GM11168 (cell line): ENCODE measurements at regions not wholly inside any gene's neighbourhood (a gene's known extent, or its start where the extent isn't known, plus 50 kb on each side); places are given as distances from the start of the nearest gene placed in this dataset.
"Not testable (repeated sequence)": the region's sequence is repeated elsewhere in the genome, so short reads cannot be mapped to it uniquely, and the experiment has no call there.

Experiments used
- in situ Hi-C: fragments of 300-500 bp; cut with MboI; formaldehyde crosslinking; loops from one replicate; pipeline ENCODE4 v1.12.0; 2022; ENCODE audit warnings: low sequenced_read_pairs; ENCODE audit not compliant: unreplicated experiment

GRCh38 chr11:122214080-122214479, 98.1 kb upstream of the BLID start:
- in situ Hi-C loops = loop anchor here (10.0 kb wide), 1 partner anchor 291 kb away; no protein-coding TSS in a partner anchor

DNA sequence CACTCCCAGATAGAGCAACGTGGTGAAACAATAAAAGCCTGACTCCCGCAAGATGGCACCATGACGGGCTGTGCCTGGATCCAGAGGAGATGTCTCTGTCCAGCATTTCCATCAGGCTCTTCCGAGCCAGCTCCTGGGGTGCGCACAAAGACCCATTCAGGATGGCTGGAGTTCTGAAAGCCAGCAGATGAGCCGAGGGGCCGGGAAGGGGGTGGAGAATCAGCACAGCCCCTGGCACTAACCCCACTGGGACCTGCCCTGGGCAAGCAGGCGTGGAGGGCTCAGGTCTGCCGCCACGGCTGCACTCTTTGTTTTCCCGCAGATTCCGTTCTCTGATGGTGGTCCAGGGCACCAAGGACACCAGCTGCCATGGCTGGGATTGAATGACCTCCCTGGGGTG, 97.2 kb upstream of the BLID start:
- in situ Hi-C loops = loop anchor here (10.0 kb wide), 1 partner anchor 292 kb away; no protein-coding TSS in a partner anchor

DNA sequence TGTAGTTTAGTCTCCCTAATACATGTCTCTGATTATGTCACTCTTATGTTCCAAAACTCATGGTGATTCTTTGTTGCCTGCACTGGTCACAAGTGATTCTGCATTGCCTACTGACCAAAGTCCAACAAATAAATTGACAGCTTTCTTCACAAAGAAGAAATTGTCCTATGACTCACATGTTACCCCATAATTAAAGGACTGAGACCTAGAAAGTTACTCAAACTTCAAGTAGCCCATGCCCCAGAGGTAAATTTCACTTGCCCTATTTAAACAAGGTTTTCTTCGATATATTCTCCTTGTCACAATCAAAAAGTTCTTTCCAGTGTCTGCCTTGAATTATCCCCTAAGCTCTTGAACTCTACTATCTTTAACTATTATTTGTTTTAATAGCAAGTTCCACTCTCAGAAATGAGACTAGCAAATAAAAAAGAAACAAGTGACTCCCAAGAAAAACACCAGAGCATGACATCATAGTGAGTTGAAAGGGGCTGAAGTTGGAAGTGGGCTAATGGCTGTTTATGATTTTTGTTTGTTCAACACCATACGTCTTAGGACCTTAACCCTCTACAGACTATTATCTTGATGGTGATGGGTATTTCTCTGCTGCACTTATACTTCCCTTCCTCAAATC, 94.5 kb upstream of the BLID start:
- in situ Hi-C loops = loop anchor here (10.0 kb wide), 1 partner anchor 294 kb away; no protein-coding TSS in a partner anchor

DNA sequence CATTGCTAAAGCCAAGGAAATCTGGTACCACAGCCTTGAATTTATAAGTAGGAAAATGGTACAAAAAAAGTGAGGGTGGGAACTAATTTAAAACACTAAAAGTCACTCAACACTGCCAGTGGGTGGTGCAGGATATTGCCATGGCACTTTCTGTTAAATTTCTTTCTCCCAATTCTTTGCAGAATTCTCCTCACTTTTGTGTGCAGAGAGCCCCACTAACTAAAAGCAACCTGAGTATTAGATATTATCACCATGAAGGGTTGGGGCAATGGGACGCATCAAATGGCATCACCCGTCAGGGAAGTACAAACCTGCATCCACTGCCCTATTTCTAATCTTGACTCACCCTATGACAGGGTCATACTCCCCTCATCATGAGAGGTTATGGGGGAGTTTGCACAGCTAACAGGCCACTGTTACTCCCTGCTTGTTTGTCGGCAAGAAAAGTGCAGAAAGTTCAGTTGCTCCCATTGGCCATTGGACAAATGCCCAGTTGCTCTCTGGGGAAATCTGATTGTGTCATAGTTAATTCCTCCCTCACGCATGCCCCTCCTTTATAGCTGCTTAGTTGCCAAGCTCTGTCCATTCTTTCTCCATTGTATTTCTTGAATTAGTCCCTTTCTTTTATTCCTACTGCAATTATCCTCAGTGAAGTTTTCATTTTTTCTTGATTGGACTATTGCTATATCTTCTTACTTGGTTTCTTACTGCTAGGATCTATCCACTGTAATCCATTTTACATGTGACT, 93.8 kb upstream of the BLID start:
- in situ Hi-C loops = loop anchor here (10.0 kb wide), 2 partner anchors 295 to 555 kb away; no protein-coding TSS in a partner anchor

DNA sequence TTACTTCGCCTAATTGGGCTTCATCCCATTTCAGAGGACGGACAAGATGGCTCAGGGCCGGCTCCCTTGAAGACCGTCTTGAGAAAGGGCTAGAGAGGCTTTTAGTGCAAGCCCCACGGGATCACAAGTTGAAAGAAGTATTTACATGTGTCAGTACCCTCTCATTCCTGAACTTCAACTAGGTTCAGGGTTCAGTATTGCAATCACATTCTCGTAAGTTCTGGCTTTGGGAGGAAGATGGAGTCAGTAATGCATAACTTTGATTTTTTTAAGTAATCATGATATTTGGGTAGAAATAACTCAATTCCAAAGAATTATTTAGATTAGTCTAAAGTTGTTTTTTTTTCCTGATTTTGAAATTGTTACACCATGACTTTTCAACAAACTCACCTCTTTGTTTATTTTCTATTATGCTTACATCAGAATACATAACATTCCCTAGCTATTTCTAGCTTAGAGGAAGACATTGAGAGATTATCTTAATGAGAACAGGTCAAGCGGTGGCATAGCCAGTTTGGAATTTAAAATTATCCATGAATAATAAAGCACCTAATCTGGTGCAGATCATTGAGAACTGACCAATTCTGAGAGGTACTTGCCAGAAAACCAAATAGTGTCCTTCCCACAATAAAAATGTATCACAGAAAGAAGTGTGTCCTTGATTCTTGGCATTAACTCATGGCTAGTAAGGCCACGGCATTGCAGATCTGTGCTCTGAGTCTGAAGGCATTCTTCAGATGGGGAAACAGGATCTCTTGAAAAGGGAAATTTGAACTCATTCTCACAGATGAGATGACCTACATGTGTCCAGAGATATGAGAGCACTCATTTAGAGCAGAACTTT, 92.1 kb upstream of the BLID start:
- in situ Hi-C loops = loop anchor here (10.0 kb wide), 1 partner anchor 553 kb away; no protein-coding TSS in a partner anchor

GRCh38 chr11:122207505-122207904, 91.5 kb upstream of the BLID start:
- in situ Hi-C loops = loop anchor here (10.0 kb wide), 1 partner anchor 553 kb away; no protein-coding TSS in a partner anchor

GRCh38 chr11:122205036-122205435, 89.0 kb upstream of the BLID start:
- in situ Hi-C loops = loop anchor here (10.0 kb wide), 1 partner anchor 550 kb away; no protein-coding TSS in a partner anchor

- in situ Hi-C loops = loop anchor here (10.0 kb wide), 1 partner anchor 549 kb away; no protein-coding TSS in a partner anchor
Measured at GRCh38 chr11:122204206-122204605, 88.2 kb upstream of the BLID start.

DNA sequence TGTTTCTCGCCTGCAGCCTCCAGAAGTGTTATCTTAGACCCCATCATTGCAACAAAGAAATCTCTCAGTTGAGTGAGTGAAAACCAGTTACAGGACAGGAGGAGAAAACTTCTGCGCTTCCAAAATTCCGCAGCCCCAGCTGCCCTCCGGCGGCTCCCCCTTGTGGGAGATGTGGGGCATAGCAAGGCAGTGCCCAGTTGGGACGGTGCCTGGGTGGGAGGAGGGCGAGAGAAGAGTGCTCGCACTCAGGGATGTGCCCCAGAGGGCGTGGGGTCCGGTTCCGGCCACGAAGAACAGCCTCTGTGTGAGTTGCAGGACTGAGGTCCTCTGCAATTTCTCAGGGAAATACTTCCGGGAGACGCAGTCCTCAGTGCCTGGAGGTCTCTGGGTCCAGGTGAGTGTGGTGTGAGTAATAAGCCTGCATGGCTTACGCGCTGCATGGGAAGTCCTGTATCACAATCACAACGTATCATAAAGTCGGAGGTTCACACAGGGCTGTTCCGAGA, 87.0 kb upstream of the BLID start:
- in situ Hi-C loops = loop anchor here (10.0 kb wide), 1 partner anchor 548 kb away; no protein-coding TSS in a partner anchor

- in situ Hi-C loops = loop anchor here (10.0 kb wide), 1 partner anchor 548 kb away; no protein-coding TSS in a partner anchor
Measured at GRCh38 chr11:122202161-122202950, 86.3 kb upstream of the BLID start.

GRCh38 chr11:122201106-122201505, 85.1 kb upstream of the BLID start:
- in situ Hi-C loops = loop anchor here (10.0 kb wide), 1 partner anchor 546 kb away; no protein-coding TSS in a partner anchor

- in situ Hi-C loops = loop anchor here (10.0 kb wide), 1 partner anchor 545 kb away; no protein-coding TSS in a partner anchor
Measured at GRCh38 chr11:122199661-122200060, 83.6 kb upstream of the BLID start.

GRCh38 chr11:122198291-122198983, 82.4 kb upstream of the BLID start:
- in situ Hi-C loops = no loop called here

- in situ Hi-C loops = no loop called here
Measured at GRCh38 chr11:122197066-122197987, 81.3 kb upstream of the BLID start.

- in situ Hi-C loops = no loop called here
Measured at GRCh38 chr11:122195790-122196189, 79.8 kb upstream of the BLID start.

DNA sequence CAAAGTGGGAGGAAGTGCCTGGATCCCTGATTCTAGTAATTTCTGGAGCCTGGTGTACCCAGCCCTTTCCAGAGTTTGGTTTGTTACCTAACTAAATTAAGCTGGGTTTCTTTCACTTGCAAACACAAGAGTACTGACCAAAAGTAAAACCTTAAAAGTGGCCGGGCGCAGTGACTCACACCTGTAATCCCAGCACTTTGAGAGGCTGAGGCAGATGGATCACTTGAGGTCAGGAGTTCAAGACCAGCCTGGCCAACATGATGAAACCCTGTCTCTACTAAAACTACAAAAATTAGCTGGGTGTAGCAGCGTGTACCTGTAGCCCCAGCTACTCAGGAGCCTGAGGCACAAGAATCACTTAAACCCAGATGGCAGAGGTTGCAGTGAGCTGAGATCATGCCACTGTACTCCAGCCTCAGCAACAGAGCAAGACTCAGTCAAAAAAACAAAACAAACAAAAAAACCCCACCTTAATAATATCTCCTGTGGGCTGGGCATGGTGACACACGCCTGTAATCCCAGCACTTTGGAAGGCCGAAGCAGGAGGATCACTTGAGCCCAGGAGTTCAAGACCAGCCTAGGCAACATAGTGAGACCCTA, 78.0 kb upstream of the BLID start:
- in situ Hi-C loops = not testable (repeated sequence)

- in situ Hi-C loops = no loop called here
Measured at GRCh38 chr11:122193457-122193856, 77.4 kb upstream of the BLID start.
